A673 (cell line): ENCODE measurements at regions not wholly inside any gene's neighbourhood (a gene's known extent, or its start where the extent isn't known, plus 50 kb on each side); places are given as distances from the start of the nearest gene placed in this dataset.

Source experiments
- BruUV-seq: library from RNA; stranded (reverse); fragments of 400-500 nt; replicated peaks from 2 replicates; lab custom pipeline; 2021; lab: Mats Ljungman, UMichigan
- CTCF ChIA-PET: fragments of 300-600 bp; sonication (Branson Sonifier 250); formaldehyde crosslinking; loops from one replicate; lab custom pipeline; 2022; ENCODE audit warnings: antibody characterized with exemption; lab: Charles Lee
- POLR2A ChIA-PET: fragments of 300-600 bp; sonication (Branson Sonifier 250); formaldehyde crosslinking; loops from one replicate; lab custom pipeline; 2022; ENCODE audit warnings: antibody characterized with exemption; ENCODE audit not compliant: low non-redundant PET; lab: Charles Lee
- DNase-seq: peaks from one replicate; pipeline ENCODE4 v3.0.0-alpha.2; 2015; ENCODE audit warnings: low spot score
- H3K27ac ChIP-seq: fragments of 200-600 bp; sonication (generic); 2 replicates; pipeline ENCODE4 v1.5.1; 2016; ENCODE audit warnings: mixed run types, low read depth, mild to moderate bottlenecking, mixed read lengths, antibody characterized with exemption, low read length; ENCODE audit not compliant: poor library complexity, severe bottlenecking
- H3K27me3 ChIP-seq: fragments of 200-600 bp; sonication (generic); replicated peaks from 2 replicates; pipeline ENCODE4 v1.6.1; 2017; ENCODE audit warnings: mixed run types, low read depth, mild to moderate bottlenecking, mixed read lengths, antibody characterized with exemption, low read length; ENCODE audit not compliant: insufficient read depth, poor library complexity
- H3K36me3 ChIP-seq: fragments of 200-600 bp; sonication (generic); 2 replicates; pipeline ENCODE4 v1.6.1; 2016; ENCODE audit warnings: mixed run types, mild to moderate bottlenecking, mixed read lengths, antibody characterized with exemption, low read length; ENCODE audit not compliant: insufficient read depth, poor library complexity, severe bottlenecking
- H3K4me1 ChIP-seq: fragments of 200-600 bp; sonication (generic); 2 replicates; pipeline ENCODE4 v1.6.1; 2017; ENCODE audit warnings: mixed run types, mild to moderate bottlenecking, mixed read lengths, antibody characterized with exemption, low read length; ENCODE audit not compliant: insufficient read depth, poor library complexity, severe bottlenecking
- H3K4me3 ChIP-seq: fragments of 200-600 bp; sonication (generic); 2 replicates; pipeline ENCODE4 v1.5.1; 2016; ENCODE audit warnings: low read depth, mixed run types, mild to moderate bottlenecking, mixed read lengths, low read length; ENCODE audit not compliant: poor library complexity, severe bottlenecking
- H3K9me3 ChIP-seq: fragments of 200-600 bp; sonication (generic); 2 replicates; pipeline ENCODE4 v1.6.1; 2016; ENCODE audit warnings: mixed run types, low read depth, mild to moderate bottlenecking, mixed read lengths, antibody characterized with exemption, low read length; ENCODE audit not compliant: poor library complexity, severe bottlenecking
- CTCF ChIP-seq: fragments of 300-800, 200-600 bp; sonication (generic); conservative IDR thresholded peaks from 2 replicates; pipeline ENCODE4 v1.5.1; 2017; ENCODE audit warnings: low read depth, mild to moderate bottlenecking, antibody characterized with exemption, low read length, moderate library complexity, mixed read lengths
- EZH2 ChIP-seq: fragments of 200-600 bp; sonication (generic); IDR thresholded peaks from 2 replicates; pipeline ENCODE4 v1.6.1; 2017; ENCODE audit warnings: borderline replicate concordance, low read depth, mild to moderate bottlenecking, mixed read lengths, antibody characterized with exemption, low read length; ENCODE audit not compliant: poor library complexity, severe bottlenecking
- intact Hi-C: fragments of 100-400 bp; cut with micrococcal nuclease; formaldehyde crosslinking; loops from one replicate; pipeline ENCODE4 v1.10.0; 2022; ENCODE audit not compliant: unreplicated experiment

GRCh38 chr7:109295158-109295557 is 725.5 kb downstream of the DNAJB9 start:
- BruUV-seq = no TSS peak
- intact Hi-C loops = no loop called here
- peaks cover 5% of the 10 kb centered on the region for H3K4me1 ChIP-seq

GRCh38 chr7:109308816-109309215 is 739.1 kb downstream of the DNAJB9 start:
- no peak for TF ChIP-seq EZH2
- TF ChIP-seq CTCF = no peak
- H3K4me3 ChIP-seq = no peak overlapping the region
- no peaks in the 10 kb centered on the region for H3K27me3 ChIP-seq
- BruUV-seq = no TSS peak
- intact Hi-C loops = no loop called here
- ChIA-PET POLR2A (no interaction called here), CTCF (no interaction called here)
- no peaks in the 10 kb centered on the region for H3K4me1 ChIP-seq
- H3K36me3 ChIP-seq = no peaks in the 10 kb centered on the region
- no peak overlapping the region for H3K27ac ChIP-seq
- H3K9me3 ChIP-seq = no peaks in the 10 kb centered on the region
- no peak for DNase-seq

More at GRCh38 chr7:109295158-109295557, 725.5 kb downstream of the DNAJB9 start:
- H3K36me3 ChIP-seq = no peaks in the 10 kb centered on the region
- POLR2A ChIA-PET = no interaction called here
- DNase-seq = peak; percentile 35
- TF ChIP-seq CTCF = no peak
- TF ChIP-seq EZH2 = no peak
- H3K27ac ChIP-seq = peak overlapping the region; percentile 4
- no peaks in the 10 kb centered on the region for H3K9me3 ChIP-seq
- no peak overlapping the region for H3K4me3 ChIP-seq
- no peaks in the 10 kb centered on the region for H3K27me3 ChIP-seq
- CTCF ChIA-PET = no interaction called here

- intact Hi-C loops = no loop called here
- H3K4me1 ChIP-seq = no peaks in the 10 kb centered on the region
- H3K36me3 ChIP-seq = no peaks in the 10 kb centered on the region
- H3K9me3 ChIP-seq = no peaks in the 10 kb centered on the region
- DNase-seq = no peak
- TF ChIP-seq EZH2 (no peak), CTCF (no peak)
- H3K27ac ChIP-seq = no peak overlapping the region
- H3K4me3 ChIP-seq = no peak overlapping the region
- no TSS peak for BruUV-seq
- H3K27me3 ChIP-seq = no peaks in the 10 kb centered on the region
- ChIA-PET POLR2A (no interaction called here), CTCF (no interaction called here)
These were observed 740.1 kb downstream of the DNAJB9 start for GRCh38 chr7:109309790-109310189.
